Uterus (tissue), 2 donors: ENCODE measurements at regions not wholly inside any gene's neighbourhood (a gene's known extent, or its start where the extent isn't known, plus 50 kb on each side); places are given as distances from the start of the nearest gene placed in this dataset.

Source experiments
- CTCF ChIP-seq, 4 experiments: fragments of 200-600 bp in 2 of 4; fragments of 450-650 bp in 2 of 4; sonication (generic) in 2 of 4; IDR thresholded peaks; one replicate each; pipeline ENCODE4 v1.5.1; 2016 to 2019; ENCODE audit warnings: antibody characterized with exemption in 4 of 4, mild to moderate bottlenecking in 2 of 4, moderate library complexity in 1 of 4
- POLR2A ChIP-seq, 2 donors: fragments of 450-650 bp; IDR thresholded peaks; one replicate each; pipeline ENCODE4 v1.6.1; 2016; ENCODE audit warnings: antibody characterized with exemption in 2 of 2, mild to moderate bottlenecking in 1 of 2, moderate library complexity in 1 of 2

- TF ChIP-seq CTCF (IDR thresholded peaks at IDR 0.05) (no peak), POLR2A (IDR thresholded peaks at IDR 0.05) (no peak)
These were observed 733.1 kb downstream of the TYW1 start for GRCh38 chr7:67729771-67730170.
